ENCODE measurements at regions not wholly inside any gene's neighbourhood (a gene's known extent, or its start where the extent isn't known, plus 50 kb on each side); places are given as distances from the start of the nearest gene placed in this dataset.

- no peak for DNase-seq (ENCODE audit: low spot score in 2 of 2)
- TF ChIP-seq EP300 (IDR thresholded peaks at IDR 0.05) (no peak), CTCF (IDR thresholded peaks at IDR 0.05) (no peak), POLR2A (IDR thresholded peaks at IDR 0.05) (no peak)
- WGBS, 2 donors, result 63 to 70% methylated on average over 2 of the region's 2 CpGs
- H3K27me3 ChIP-seq, result no peaks in the 10 kb centered on the region
- H3K36me3 ChIP-seq, result no peaks in the 10 kb centered on the region
- H3K27ac ChIP-seq, result no peak overlapping the region
- H3K4me3 ChIP-seq, result no peak overlapping the region
- peaks cover 0 to 17% (median 0%) of the 10 kb centered on the region in 4 donors for H3K9me3 ChIP-seq
- H3K4me1 ChIP-seq, result no peaks in the 10 kb centered on the region
These were observed 126.9 kb upstream of the DLGAP1 start for GRCh38 chr18:4581966-4582365.

- no peak for TF ChIP-seq EP300 (IDR thresholded peaks at IDR 0.05)
- no peak for TF ChIP-seq POLR2A (IDR thresholded peaks at IDR 0.05)
- no peak for TF ChIP-seq CTCF (IDR thresholded peaks at IDR 0.05)
- peaks cover 0 to 42% (median 0%) of the 10 kb centered on the region in 4 donors for H3K9me3 ChIP-seq
These were observed 123.3 kb upstream of the DLGAP1 start for GRCh38 chr18:4578449-4578848.

DNA sequence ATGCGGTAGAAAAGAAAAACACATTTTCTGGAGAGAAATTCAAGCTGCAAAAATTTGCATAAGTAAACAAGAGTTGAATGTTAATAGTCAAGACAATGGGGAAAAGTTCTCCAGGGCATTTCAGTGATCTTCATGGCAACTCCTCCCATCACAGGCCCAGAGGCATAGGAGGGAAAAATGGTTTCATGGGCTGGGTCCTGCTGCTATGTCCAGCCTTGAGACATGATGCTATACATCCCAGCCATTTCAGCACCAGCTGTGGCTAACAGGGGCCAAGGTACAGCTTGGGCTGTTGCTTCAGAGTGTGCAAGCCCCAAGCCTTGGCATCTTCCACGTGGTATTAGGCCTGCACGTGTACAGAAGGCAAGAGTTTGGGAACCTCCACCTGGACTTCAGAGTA is 118.6 kb upstream of the DLGAP1 start:
- WGBS, 2 donors, result 76 to 81% methylated on average over 3 of the region's 3 CpGs
- no peaks in the 10 kb centered on the region for H3K27me3 ChIP-seq
- no peak for DNase-seq (ENCODE audit: low spot score in 2 of 2)
- peaks cover 0 to 47% (median 0%) of the 10 kb centered on the region in 4 donors for H3K9me3 ChIP-seq
- no peaks in the 10 kb centered on the region for H3K4me1 ChIP-seq
- no peak for TF ChIP-seq POLR2A (IDR thresholded peaks at IDR 0.05)
- no peak for TF ChIP-seq EP300 (IDR thresholded peaks at IDR 0.05)
- no peak for TF ChIP-seq CTCF (IDR thresholded peaks at IDR 0.05)
- no peaks in the 10 kb centered on the region for H3K36me3 ChIP-seq
- H3K4me3 ChIP-seq, result no peak overlapping the region
- H3K27ac ChIP-seq, result no peak overlapping the region

More at GRCh38 chr18:4578449-4578848, 123.3 kb upstream of the DLGAP1 start:
- Histone ChIP-seq H3K4me1 (no peaks in the 10 kb centered on the region), H3K36me3 (no peaks in the 10 kb centered on the region), H3K27me3 (no peaks in the 10 kb centered on the region), H3K4me3 (no peak overlapping the region), H3K27ac (no peak overlapping the region)
- WGBS, 2 donors, result 86 to 94% methylated on average over 4 to 5 of the region's 5 CpGs
- DNase-seq (ENCODE audit: low spot score in 2 of 2), result no peak

DNA sequence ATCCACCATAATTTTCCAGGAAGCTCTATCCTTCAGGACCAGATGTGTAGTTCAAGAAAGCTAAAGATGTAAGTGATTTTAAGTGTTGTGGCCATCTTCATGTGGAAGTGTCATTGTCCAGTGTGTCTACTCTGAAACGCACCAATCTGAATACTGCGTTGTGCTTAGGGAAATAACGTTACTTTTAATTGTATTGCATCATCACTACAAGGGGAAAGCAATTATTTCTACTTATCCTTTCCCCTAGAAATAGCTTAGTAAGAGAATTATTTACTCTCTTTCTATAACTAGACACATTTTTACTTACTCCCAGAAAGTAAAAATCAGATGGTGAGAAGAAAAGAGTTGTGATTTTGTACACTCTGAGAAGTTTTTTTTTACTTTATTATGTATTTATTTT is 102.4 kb upstream of the DLGAP1 start:
- Histone ChIP-seq H3K9me3 (no peaks in the 10 kb centered on the region), H3K4me1 (no peaks in the 10 kb centered on the region), H3K27ac (no peak overlapping the region), H3K27me3 (no peaks in the 10 kb centered on the region), H3K36me3 (no peaks in the 10 kb centered on the region), H3K4me3 (no peak overlapping the region)
- TF ChIP-seq EP300 (IDR thresholded peaks at IDR 0.05) (no peak), POLR2A (IDR thresholded peaks at IDR 0.05) (no peak), CTCF (IDR thresholded peaks at IDR 0.05) (no peak)
- no peak for DNase-seq (ENCODE audit: low spot score in 2 of 2)
- WGBS, 2 donors, result 86 to 89% methylated on average over 3 of the region's 3 CpGs

- TF ChIP-seq POLR2A (IDR thresholded peaks at IDR 0.05) (no peak), CTCF (IDR thresholded peaks at IDR 0.05) (no peak), EP300 (IDR thresholded peaks at IDR 0.05) (no peak)
- WGBS, 2 donors, result 57 to 80% methylated on average over 1 of the region's 1 CpG
- Histone ChIP-seq H3K27ac (no peak overlapping the region), H3K36me3 (no peaks in the 10 kb centered on the region), H3K4me3 (no peak overlapping the region), H3K9me3 (no peaks in the 10 kb centered on the region), H3K27me3 (no peaks in the 10 kb centered on the region), H3K4me1 (no peaks in the 10 kb centered on the region)
- no peak for DNase-seq (ENCODE audit: low spot score in 2 of 2)
These were observed 95.9 kb upstream of the DLGAP1 start for GRCh38 chr18:4551001-4551360.
